ENCODE measurements at regions not wholly inside any gene's neighbourhood (a gene's known extent, or its start where the extent isn't known, plus 50 kb on each side); places are given as distances from the start of the nearest gene placed in this dataset.

DNA sequence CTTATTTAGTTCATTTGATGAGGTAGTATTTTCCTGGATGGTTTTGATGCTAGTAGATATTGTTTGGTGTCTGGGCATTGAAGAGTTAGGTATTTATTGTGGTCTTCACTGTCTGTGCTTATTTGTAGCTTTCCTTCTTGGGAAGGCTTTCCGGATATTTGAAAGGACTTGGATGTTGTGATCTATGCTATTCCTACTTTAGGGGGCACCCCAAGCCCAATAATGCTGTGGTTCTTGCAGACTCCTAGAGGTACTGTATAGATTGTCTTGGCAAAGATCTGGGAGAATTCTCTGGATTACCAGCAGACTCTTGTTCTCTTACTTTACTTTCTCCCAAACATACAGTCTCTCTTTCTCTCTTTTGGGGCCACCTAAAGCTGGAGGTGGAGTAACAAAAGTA is 315.7 kb downstream of the MAT2B start:
- no peak for TF ChIP-seq POLR2AphosphoS5 (IDR thresholded peaks at IDR 0.05)
- TF ChIP-seq, protein P1, sequence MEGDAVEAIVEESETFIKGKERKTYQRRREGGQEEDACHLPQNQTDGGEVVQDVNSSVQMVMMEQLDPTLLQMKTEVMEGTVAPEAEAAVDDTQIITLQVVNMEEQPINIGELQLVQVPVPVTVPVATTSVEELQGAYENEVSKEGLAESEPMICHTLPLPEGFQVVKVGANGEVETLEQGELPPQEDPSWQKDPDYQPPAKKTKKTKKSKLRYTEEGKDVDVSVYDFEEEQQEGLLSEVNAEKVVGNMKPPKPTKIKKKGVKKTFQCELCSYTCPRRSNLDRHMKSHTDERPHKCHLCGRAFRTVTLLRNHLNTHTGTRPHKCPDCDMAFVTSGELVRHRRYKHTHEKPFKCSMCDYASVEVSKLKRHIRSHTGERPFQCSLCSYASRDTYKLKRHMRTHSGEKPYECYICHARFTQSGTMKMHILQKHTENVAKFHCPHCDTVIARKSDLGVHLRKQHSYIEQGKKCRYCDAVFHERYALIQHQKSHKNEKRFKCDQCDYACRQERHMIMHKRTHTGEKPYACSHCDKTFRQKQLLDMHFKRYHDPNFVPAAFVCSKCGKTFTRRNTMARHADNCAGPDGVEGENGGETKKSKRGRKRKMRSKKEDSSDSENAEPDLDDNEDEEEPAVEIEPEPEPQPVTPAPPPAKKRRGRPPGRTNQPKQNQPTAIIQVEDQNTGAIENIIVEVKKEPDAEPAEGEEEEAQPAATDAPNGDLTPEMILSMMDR (IDR thresholded peaks at IDR 0.05), result no peak

Data from transverse colon (tissue), 4 donors.